A549 (cell line): ENCODE measurements at regions not wholly inside any gene's neighbourhood (a gene's known extent, or its start where the extent isn't known, plus 50 kb on each side); places are given as distances from the start of the nearest gene placed in this dataset.

Experiments
- ATAC-seq, 2 experiments: fragments of 200-7000 bp in 1 of 2; fragments of >200 bp in 1 of 2; cut with Nextera tagmentation in 1 of 2; cut with Tn5 transposase in 1 of 2; 3 replicates each; pipeline versions ENCODE4 v1.8.0 to v1.9.1; 2018 to 2020; ENCODE audit warnings: mild to moderate bottlenecking in 1 of 2, moderate library complexity in 1 of 2
- CTCF ChIA-PET: fragments of 300-600 bp; sonication (Branson Sonifier 250); formaldehyde crosslinking; extraction: SDS; loops from one replicate; lab custom pipeline; 2021; ENCODE audit warnings: antibody characterized with exemption, inconsistent platforms; lab: Yijun Ruan, JAX
- POLR2A ChIA-PET: fragments of 350-600 bp; formaldehyde crosslinking; extraction: SDS; loops from one replicate; lab custom pipeline; 2021; ENCODE audit warnings: antibody characterized with exemption, inconsistent platforms; lab: Yijun Ruan, JAX
- DNase-seq, 2 experiments: peaks; one replicate each; pipeline versions ENCODE4 v3.0.0 to v3.0.0-alpha.2; 2011 to 2016; ENCODE audit warnings: low read depth in 1 of 2, low spot score in 1 of 2
- FAIRE-seq: peaks from 2 replicates; lab custom pipeline; 2011; peaks lifted over from hg19 to GRCh38; lab: Jason Lieb, UNC
- H3K27ac ChIP-seq, 2 experiments: fragments of >200 bp; sonication (Bioruptor Twin); formaldehyde crosslinking; 3 replicates each; pipeline ENCODE4 v1.5.1; 2016 to 2017
- H3K4me1 ChIP-seq: fragments of >200 bp; sonication (Bioruptor Twin); formaldehyde crosslinking; 3 replicates; pipeline ENCODE4 v1.6.1; 2016
- H3K4me2 ChIP-seq: fragments of >200 bp; sonication (Bioruptor Twin); formaldehyde crosslinking; 3 replicates; pipeline ENCODE4 v1.6.1; 2016
- H3K4me3 ChIP-seq: fragments of >200 bp; sonication (Bioruptor Twin); formaldehyde crosslinking; 3 replicates; pipeline ENCODE4 v1.5.1; 2016
- H3K9me3 ChIP-seq: fragments of >200 bp; sonication (Bioruptor Twin); formaldehyde crosslinking; 3 replicates; pipeline ENCODE4 v1.6.1; 2016
- CHD4 ChIP-seq: fragments of 200-600 bp; sonication (generic); IDR thresholded peaks from 2 replicates; pipeline ENCODE4 v1.6.1; 2016; ENCODE audit warnings: antibody characterized with exemption, mild to moderate bottlenecking, borderline replicate concordance
- EP300 ChIP-seq, 2 experiments: fragments of >200 bp; sonication (Bioruptor Twin); formaldehyde crosslinking; IDR thresholded peaks; 2 replicates in 1 of 2; 3 replicates in 1 of 2; pipeline ENCODE4 v1.6.1; 2016 to 2017
- ESRRA ChIP-seq: fragments of 150-350 bp; IDR thresholded peaks from 2 replicates; pipeline ENCODE4 v1.6.1; 2014; ENCODE audit warnings: mild to moderate bottlenecking, low read length, borderline replicate concordance
- FOSL2 ChIP-seq, 2 experiments: fragments of 450-650 bp in 1 of 2; fragments of >200 bp in 1 of 2; sonication (Bioruptor Twin) in 1 of 2; formaldehyde crosslinking; IDR thresholded peaks; 2 replicates each; pipeline versions ENCODE4 v1.5.0 to v1.6.1; 2016 to 2020; ENCODE audit warnings: mild to moderate bottlenecking in 1 of 2, moderate library complexity in 1 of 2
- HDAC2 ChIP-seq: fragments of 200-600 bp; sonication (generic); IDR thresholded peaks from 2 replicates; pipeline ENCODE4 v1.6.1; 2016
- HOXB5 ChIP-seq: fragments of 250-450 bp; sonication (Bioruptor Pico); IDR thresholded peaks from 2 replicates; pipeline ENCODE4 v1.5.0; 2020; ENCODE audit warnings: mild to moderate bottlenecking, moderate library complexity
- KDM5A ChIP-seq: fragments of 200-600 bp; sonication (generic); IDR thresholded peaks from 2 replicates; pipeline ENCODE4 v1.6.1; 2016; ENCODE audit warnings: antibody characterized with exemption, mild to moderate bottlenecking
- MAFK ChIP-seq: fragments of 450-650 bp; IDR thresholded peaks from 2 replicates; pipeline ENCODE4 v1.6.1; 2014; ENCODE audit not compliant: partially characterized antibody
- MAZ ChIP-seq: fragments of 150-350 bp; IDR thresholded peaks from 2 replicates; pipeline ENCODE4 v1.6.1; 2014; ENCODE audit warnings: antibody characterized with exemption, low read depth, low read length, borderline replicate concordance
- NR3C1 ChIP-seq: fragments of >200 bp; sonication (Bioruptor Twin); formaldehyde crosslinking; IDR thresholded peaks from 3 replicates; pipeline ENCODE4 v1.6.1; 2017
- POLR2AphosphoS2 ChIP-seq: conservative IDR thresholded peaks from 2 replicates; pipeline ENCODE4 v1.6.1; 2012; ENCODE audit warnings: low read length, improper control_type of control experiment, inconsistent platforms
- RARB ChIP-seq: fragments of 250-450 bp; sonication (Bioruptor Pico); IDR thresholded peaks from 2 replicates; pipeline ENCODE4 v1.8.0; 2021; ENCODE audit warnings: mild to moderate bottlenecking, moderate library complexity
- RCOR1 ChIP-seq: fragments of 150-350 bp; IDR thresholded peaks from 2 replicates; pipeline ENCODE4 v1.6.1; 2014; ENCODE audit warnings: antibody characterized with exemption, low read length, low read depth
- TFCP2L1 ChIP-seq: fragments of 250-450 bp; sonication (Bioruptor Pico); IDR thresholded peaks from 2 replicates; pipeline ENCODE4 v1.5.0; 2021; ENCODE audit warnings: mild to moderate bottlenecking
- TP53 ChIP-seq: fragments of 250-450 bp; sonication (Bioruptor Pico); IDR thresholded peaks from 2 replicates; pipeline ENCODE4 v1.5.0; 2021; ENCODE audit warnings: mild to moderate bottlenecking, moderate library complexity
- WGBS: methylation state at CpG from one replicate; pipeline ENCODE4 v1.1.6; 2017; ENCODE audit errors: missing lambda C conversion rate; 5-methylcytosine and 5-hydroxymethylcytosine counted together
- TF ChIP-seq, protein P1 (sequence below): fragments of 250-450 bp; sonication (Bioruptor Pico); IDR thresholded peaks from 2 replicates; pipeline ENCODE4 v1.5.0; 2020; ENCODE audit warnings: low read depth, mild to moderate bottlenecking, moderate library complexity
- TF ChIP-seq, protein P2 (sequence below): fragments of >200 bp; sonication (Bioruptor Twin); formaldehyde crosslinking; IDR thresholded peaks from 2 replicates; pipeline ENCODE4 v1.6.1; 2016
- TF ChIP-seq, protein P3 (sequence below): IDR thresholded peaks from 2 replicates; pipeline ENCODE4 v1.6.1; 2012
- TF ChIP-seq, protein P4 (sequence below): fragments of 150-350 bp; IDR thresholded peaks from 2 replicates; pipeline ENCODE4 v1.6.1; 2014; ENCODE audit warnings: low read depth, mild to moderate bottlenecking, low read length

DNA sequence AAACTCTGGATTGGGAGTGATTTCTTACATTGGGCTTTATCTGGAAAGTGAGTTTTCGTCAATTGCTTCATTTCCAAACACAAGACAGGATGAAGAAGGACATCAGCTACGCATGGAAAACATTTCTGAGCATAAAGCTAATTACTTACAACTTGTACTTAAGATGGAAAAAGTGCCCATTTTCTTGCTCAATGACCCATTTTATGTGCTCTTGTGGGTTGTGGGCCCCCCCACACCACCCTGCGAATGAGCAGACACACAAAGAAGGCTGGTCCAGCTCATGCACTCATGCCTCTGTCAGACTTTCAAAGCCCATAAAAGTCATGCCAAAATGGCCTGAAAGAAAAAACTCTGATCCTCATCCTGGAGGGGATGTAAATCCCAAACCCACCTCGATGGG, 663.0 kb downstream of the AJAP1 start (continued):
- TF ChIP-seq MAFK, result no peak
- TF ChIP-seq TFCP2L1 (CRISPR knock-in tag), result no peak
- TF ChIP-seq POLR2AphosphoS2, result no peak
- no peak for TF ChIP-seq EP300 (IDR thresholded peaks at IDR 0.05)
- TF ChIP-seq RCOR1, result no peak

DNA sequence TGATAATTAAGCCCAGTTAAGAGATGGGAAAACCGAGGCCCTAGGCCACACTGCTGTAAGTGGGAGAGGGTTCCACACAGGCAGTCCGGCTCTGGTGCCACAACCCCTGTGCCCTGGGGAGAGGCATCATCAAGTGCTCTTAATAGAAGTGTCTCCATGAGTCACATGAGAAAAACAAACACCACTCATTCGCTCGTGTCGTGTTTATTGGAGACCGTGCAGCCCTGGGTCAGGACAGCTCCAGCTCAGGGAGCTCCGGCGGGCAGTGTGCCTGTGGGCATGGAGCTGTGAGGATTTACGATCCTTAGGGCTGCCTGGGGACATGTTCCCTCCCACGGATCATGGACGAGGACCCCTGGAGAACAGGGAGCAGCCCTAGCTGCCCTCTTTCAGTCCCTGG, 658.5 kb downstream of the AJAP1 start:
- TF ChIP-seq MAZ (no peak), HDAC2 (no peak)
- Histone ChIP-seq H3K4me3 (no peak overlapping the region), H3K27ac (no peak overlapping the region), H3K4me2 (no peak overlapping the region), H3K9me3 (no peaks in the 10 kb centered on the region), H3K4me1 (no peaks in the 10 kb centered on the region)
- WGBS, result 0% methylated on average over 3 of the region's 11 CpGs
- FAIRE-seq (no peak), ATAC-seq (no peak), DNase-seq (no peak)
- ChIA-PET CTCF (no interaction called here), POLR2A (no interaction called here)

DNA sequence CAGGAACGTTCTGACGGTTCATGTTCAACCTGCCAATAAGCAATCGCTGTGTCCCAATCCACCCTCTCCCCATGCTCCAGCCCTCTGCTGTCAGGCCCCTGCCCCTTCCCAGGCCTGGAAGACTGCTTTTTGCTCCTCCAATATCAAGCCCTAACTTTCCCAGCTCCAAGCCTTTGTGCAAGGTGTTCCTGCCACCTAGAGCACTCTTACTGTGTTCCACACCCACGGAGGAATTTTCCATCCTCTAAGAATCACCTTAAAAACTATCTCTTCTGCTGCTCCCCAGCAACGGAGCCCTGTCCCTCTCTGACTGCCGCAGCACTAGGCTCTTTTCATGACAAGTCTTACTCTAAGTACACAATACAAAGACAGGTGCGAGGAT, 657.9 kb downstream of the AJAP1 start:
- DNase-seq (no peak), ATAC-seq (no peak), FAIRE-seq (no peak)
- Histone ChIP-seq H3K4me3 (no peak overlapping the region), H3K9me3 (no peaks in the 10 kb centered on the region), H3K27ac (no peak overlapping the region), H3K4me1 (no peaks in the 10 kb centered on the region), H3K4me2 (no peak overlapping the region)
- ChIA-PET CTCF (no interaction called here), POLR2A (no interaction called here)
- TF ChIP-seq, protein P1, sequence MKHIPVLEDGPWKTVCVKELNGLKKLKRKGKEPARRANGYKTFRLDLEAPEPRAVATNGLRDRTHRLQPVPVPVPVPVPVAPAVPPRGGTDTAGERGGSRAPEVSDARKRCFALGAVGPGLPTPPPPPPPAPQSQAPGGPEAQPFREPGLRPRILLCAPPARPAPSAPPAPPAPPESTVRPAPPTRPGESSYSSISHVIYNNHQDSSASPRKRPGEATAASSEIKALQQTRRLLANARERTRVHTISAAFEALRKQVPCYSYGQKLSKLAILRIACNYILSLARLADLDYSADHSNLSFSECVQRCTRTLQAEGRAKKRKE, result no peak
- TF ChIP-seq, protein P2, sequence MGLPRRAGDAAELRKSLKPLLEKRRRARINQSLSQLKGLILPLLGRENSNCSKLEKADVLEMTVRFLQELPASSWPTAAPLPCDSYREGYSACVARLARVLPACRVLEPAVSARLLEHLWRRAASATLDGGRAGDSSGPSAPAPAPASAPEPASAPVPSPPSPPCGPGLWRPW, result no peak
- TF ChIP-seq CHD4, result no peak
- no peak for TF ChIP-seq NR3C1
- 36% methylated on average over 7 of the region's 7 CpGs for WGBS

DNA sequence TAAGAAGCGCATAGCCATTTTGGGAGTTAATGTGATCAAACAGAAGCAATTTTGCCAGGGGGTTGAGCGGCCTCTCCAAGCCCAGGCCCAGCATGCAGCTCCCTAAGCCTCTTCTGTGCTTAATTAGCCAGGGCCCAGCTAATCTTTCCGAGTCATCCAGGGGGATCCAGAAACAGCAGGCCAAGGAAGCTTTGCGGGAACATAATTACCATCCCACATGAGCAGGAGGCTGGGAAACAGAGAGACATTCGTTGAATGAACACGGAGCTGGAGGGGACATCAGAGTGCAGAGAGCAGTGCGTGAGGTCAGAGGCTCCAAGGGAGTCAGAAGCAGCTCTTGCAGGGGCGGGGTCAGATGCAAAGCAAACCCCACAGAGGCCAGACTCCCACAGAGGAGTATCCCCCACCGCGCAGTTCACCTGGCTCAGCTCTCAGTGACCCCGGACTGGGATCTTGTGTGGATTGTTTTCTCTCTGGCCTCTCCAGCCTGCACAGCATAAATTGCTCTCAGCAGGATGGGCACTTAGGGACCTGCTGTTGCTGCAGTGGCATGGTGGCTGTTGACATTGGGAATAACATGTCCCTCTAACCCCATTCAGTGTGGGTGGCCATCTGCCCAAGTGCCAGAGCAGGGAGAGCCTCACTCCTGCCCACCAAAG, 657.4 kb downstream of the AJAP1 start:
- DNase-seq (no peak), FAIRE-seq (no peak), ATAC-seq (no peak)
- no peaks in the 10 kb centered on the region for H3K4me1 ChIP-seq
- no peaks in the 10 kb centered on the region for H3K9me3 ChIP-seq
- no peak overlapping the region for H3K4me3 ChIP-seq
- H3K4me2 ChIP-seq, result no peak overlapping the region
- WGBS, result 34% methylated on average over 10 of the region's 11 CpGs
- CTCF ChIA-PET, result no interaction called here
- POLR2A ChIA-PET, result no interaction called here
- no peak for TF ChIP-seq POLR2AphosphoS2
- no peak for TF ChIP-seq FOSL2 (IDR thresholded peaks at IDR 0.05)
- TF ChIP-seq FOSL2 (CRISPR knock-in tag; IDR thresholded peaks at IDR 0.05), result no peak
- TF ChIP-seq EP300 (IDR thresholded peaks at IDR 0.05), result no peak
- no peak for TF ChIP-seq TP53 (CRISPR knock-in tag)
- no peak for TF ChIP-seq MAFK
- TF ChIP-seq RARB (CRISPR knock-in tag), result no peak
- TF ChIP-seq KDM5A, result no peak
- TF ChIP-seq ESRRA, result no peak
- no peak for TF ChIP-seq HOXB5 (CRISPR knock-in tag)
- TF ChIP-seq, protein P3, sequence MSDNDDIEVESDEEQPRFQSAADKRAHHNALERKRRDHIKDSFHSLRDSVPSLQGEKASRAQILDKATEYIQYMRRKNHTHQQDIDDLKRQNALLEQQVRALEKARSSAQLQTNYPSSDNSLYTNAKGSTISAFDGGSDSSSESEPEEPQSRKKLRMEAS, result no peak
- TF ChIP-seq, protein P4, sequence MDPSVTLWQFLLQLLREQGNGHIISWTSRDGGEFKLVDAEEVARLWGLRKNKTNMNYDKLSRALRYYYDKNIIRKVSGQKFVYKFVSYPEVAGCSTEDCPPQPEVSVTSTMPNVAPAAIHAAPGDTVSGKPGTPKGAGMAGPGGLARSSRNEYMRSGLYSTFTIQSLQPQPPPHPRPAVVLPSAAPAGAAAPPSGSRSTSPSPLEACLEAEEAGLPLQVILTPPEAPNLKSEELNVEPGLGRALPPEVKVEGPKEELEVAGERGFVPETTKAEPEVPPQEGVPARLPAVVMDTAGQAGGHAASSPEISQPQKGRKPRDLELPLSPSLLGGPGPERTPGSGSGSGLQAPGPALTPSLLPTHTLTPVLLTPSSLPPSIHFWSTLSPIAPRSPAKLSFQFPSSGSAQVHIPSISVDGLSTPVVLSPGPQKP, result no peak
- no peak overlapping the region for H3K27ac ChIP-seq
